Keratinocyte (primary cell): ENCODE measurements at regions not wholly inside any gene's neighbourhood (a gene's known extent, or its start where the extent isn't known, plus 50 kb on each side); places are given as distances from the start of the nearest gene placed in this dataset.
A peak's percentile ranks its signal among the peaks of the same experiment; 100 is the strongest.
"Not testable (repeated sequence)": the region's sequence is repeated elsewhere in the genome, so short reads cannot be mapped to it uniquely, and the experiment has no call there.

Source experiments
- DNase-seq: peaks from one replicate; pipeline ENCODE4 v3.0.0-alpha.2; 2011; ENCODE audit warnings: low read depth, missing footprints, low spot score
- FAIRE-seq: peaks from 2 replicates; lab custom pipeline; 2011; peaks lifted over from hg19 to GRCh38; lab: Jason Lieb, UNC
- H2AFZ ChIP-seq: 2 replicates; pipeline ENCODE4 v1.6.0; 2012; ENCODE audit warnings: low read length, control low read depth, inconsistent platforms; ENCODE audit not compliant: control insufficient read depth
- H3K27ac ChIP-seq: 2 replicates; pipeline ENCODE4 v1.5.1; 2011; ENCODE audit warnings: low read length; ENCODE audit not compliant: control insufficient read depth, insufficient read depth
- H3K27me3 ChIP-seq: 3 replicates; pipeline ENCODE4 v1.6.0; 2011; ENCODE audit warnings: low read length; ENCODE audit not compliant: control insufficient read depth, insufficient read depth; ENCODE audit errors: extremely low read depth
- H3K36me3 ChIP-seq, 2 experiments: 2 replicates in 1 of 2; 3 replicates in 1 of 2; pipeline ENCODE4 v1.5.1; 2011; ENCODE audit warnings: low read length in 2 of 2, mild to moderate bottlenecking in 1 of 2; ENCODE audit not compliant: control insufficient read depth in 2 of 2, insufficient read depth in 2 of 2; ENCODE audit errors: extremely low read depth in 1 of 2
- H3K4me1 ChIP-seq: 3 replicates; pipeline ENCODE4 v1.5.1; 2011; ENCODE audit warnings: low read length; ENCODE audit not compliant: control insufficient read depth, insufficient read depth; ENCODE audit errors: extremely low read depth
- H3K4me2 ChIP-seq: 3 replicates; pipeline ENCODE4 v1.6.0; 2011; ENCODE audit warnings: low read depth, low read length; ENCODE audit not compliant: control insufficient read depth, insufficient read depth; ENCODE audit errors: extremely low read depth
- H3K4me3 ChIP-seq, 3 experiments: fragments of 200-600 bp in 1 of 3; sonication (generic) in 1 of 3; 2 replicates in 2 of 3; 3 replicates in 1 of 3; pipeline ENCODE4 v1.5.1; 2011 to 2016; ENCODE audit warnings: low read length in 3 of 3, mild to moderate bottlenecking in 3 of 3, control low read depth in 2 of 3, inconsistent platforms in 1 of 3, low read depth in 1 of 3, mixed read lengths in 1 of 3, mixed run types in 1 of 3, moderate library complexity in 1 of 3; ENCODE audit not compliant: control insufficient read depth in 2 of 3, insufficient read depth in 2 of 3; ENCODE audit errors: extremely low read depth in 1 of 3
- H3K79me2 ChIP-seq: 2 replicates; pipeline ENCODE4 v1.6.0; 2012; ENCODE audit warnings: low read length; ENCODE audit not compliant: control insufficient read depth, insufficient read depth
- H3K9ac ChIP-seq: 3 replicates; pipeline ENCODE4 v1.6.0; 2011; ENCODE audit warnings: low read length; ENCODE audit not compliant: control insufficient read depth, insufficient read depth; ENCODE audit errors: extremely low read depth
- H3K9me1 ChIP-seq: 3 replicates; pipeline ENCODE4 v1.6.0; 2011; ENCODE audit warnings: low read length; ENCODE audit not compliant: control insufficient read depth, insufficient read depth; ENCODE audit errors: extremely low read depth
- H3K9me3 ChIP-seq: 2 replicates; pipeline ENCODE4 v1.5.1; 2012; ENCODE audit warnings: low read depth, low read length; ENCODE audit not compliant: control insufficient read depth
- H4K20me1 ChIP-seq: 3 replicates; pipeline ENCODE4 v1.6.0; 2011; ENCODE audit warnings: low read length; ENCODE audit not compliant: control insufficient read depth, insufficient read depth; ENCODE audit errors: extremely low read depth
- CTCF ChIP-seq, 3 experiments: IDR thresholded peaks in 1 of 3; conservative IDR thresholded peaks in 1 of 3; optimal IDR thresholded peaks in 1 of 3; 2 replicates in 2 of 3; 3 replicates in 1 of 3; pipeline versions ENCODE3 to v1.5.1; 2011; ENCODE audit warnings: low read length in 3 of 3, mild to moderate bottlenecking in 3 of 3, moderate library complexity in 2 of 3, control low read depth in 1 of 3, inconsistent platforms in 1 of 3; ENCODE audit not compliant: insufficient read depth in 2 of 3; ENCODE audit errors: extremely low read depth in 1 of 3
- EZH2 ChIP-seq: IDR thresholded peaks from one replicate; pipeline ENCODE4 v1.6.1; 2012; ENCODE audit warnings: inconsistent platforms, mild to moderate bottlenecking, low read length, moderate library complexity
- dilution Hi-C: fragments of 300-500 bp; cut with MboI; formaldehyde crosslinking; loops from one replicate; pipeline ENCODE4 v1.7.0; 2020; ENCODE audit warnings: low sequenced_read_pairs; ENCODE audit not compliant: extremely low pct_ligation_motif_present

GRCh38 chr15:60280259-60280658 lies 117.5 kb downstream of the ANXA2 start:
- H3K4me3 ChIP-seq = no peak overlapping the region
- H3K9me1 ChIP-seq = no peaks in the 10 kb centered on the region
- H3K36me3 ChIP-seq = no peaks in the 10 kb centered on the region
- H3K9ac ChIP-seq = no peak overlapping the region
- no peak for DNase-seq
- peaks cover 20% of the 10 kb centered on the region for H3K27me3 ChIP-seq
- no peak for FAIRE-seq
- no peaks in the 10 kb centered on the region for H3K79me2 ChIP-seq
- TF ChIP-seq EZH2 (no peak), CTCF (optimal IDR thresholded peaks at IDR 0.05 in 1 of 3, IDR thresholded peaks at IDR 0.05 in 1 of 3, conservative IDR thresholded peaks at IDR 0.05 in 1 of 3; ENCODE audit: extremely low read depth in 1 of 3, insufficient read depth in 2 of 3, low read length in 3 of 3) (no peak)
- no peaks in the 10 kb centered on the region for H3K4me1 ChIP-seq
- no peaks in the 10 kb centered on the region for H4K20me1 ChIP-seq
- H3K9me3 ChIP-seq = no peaks in the 10 kb centered on the region
- dilution Hi-C loops = no loop called here
- H2AFZ ChIP-seq = no peak overlapping the region
- H3K27ac ChIP-seq = no peak overlapping the region
- H3K4me2 ChIP-seq = no peak overlapping the region

GRCh38 chr15:60283936-60284335 lies 113.8 kb downstream of the ANXA2 start:
- Histone ChIP-seq H3K4me1 (no peaks in the 10 kb centered on the region), H4K20me1 (no peaks in the 10 kb centered on the region), H3K4me2 (no peak overlapping the region), H3K36me3 (no peaks in the 10 kb centered on the region), H3K27me3 (peaks cover 20% of the 10 kb centered on the region), H3K4me3 (no peak overlapping the region), H3K79me2 (no peaks in the 10 kb centered on the region), H2AFZ (no peak overlapping the region), H3K9me3 (no peaks in the 10 kb centered on the region), H3K9me1 (no peaks in the 10 kb centered on the region), H3K27ac (no peak overlapping the region), H3K9ac (no peak overlapping the region)
- DNase-seq = no peak
- TF ChIP-seq CTCF (optimal IDR thresholded peaks at IDR 0.05 in 1 of 3, IDR thresholded peaks at IDR 0.05 in 1 of 3, conservative IDR thresholded peaks at IDR 0.05 in 1 of 3; ENCODE audit: extremely low read depth in 1 of 3, insufficient read depth in 2 of 3, low read length in 3 of 3) (no peak), EZH2 (no peak)
- FAIRE-seq = peak; percentile 17
- dilution Hi-C loops = no loop called here

DNA sequence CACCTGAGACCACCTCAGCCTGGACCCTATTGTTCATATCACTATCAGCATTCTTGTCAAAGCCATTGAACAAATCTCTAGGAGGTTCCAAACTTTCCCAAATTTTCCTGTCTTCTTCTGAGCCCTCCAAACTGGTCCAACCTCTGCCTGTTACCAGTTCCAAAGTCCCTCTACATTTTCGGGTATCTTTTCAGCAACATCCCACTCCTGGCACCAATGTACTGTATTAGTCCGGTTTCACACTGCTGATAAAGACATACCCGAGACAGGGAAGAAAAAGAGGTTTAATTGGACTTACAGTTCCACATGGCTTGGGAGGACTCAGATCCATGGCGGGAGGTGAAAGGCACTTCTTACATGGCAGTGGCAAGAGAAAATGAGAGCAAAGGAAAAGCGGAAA lies 101.9 kb downstream of the ANXA2 start:
- H3K27me3 ChIP-seq, dilution Hi-C loops, H4K20me1 ChIP-seq, H3K36me3 ChIP-seq, DNase-seq, H3K79me2 ChIP-seq, H2AFZ ChIP-seq, H3K27ac ChIP-seq, H3K4me2 ChIP-seq, H3K9me3 ChIP-seq, H3K9me1 ChIP-seq, H3K4me3 ChIP-seq, H3K9ac ChIP-seq, FAIRE-seq: not testable (repeated sequence)
- peaks cover 16% of the 10 kb centered on the region for H3K4me1 ChIP-seq
